ENCODE measurements at regions not wholly inside any gene's neighbourhood (a gene's known extent, or its start where the extent isn't known, plus 50 kb on each side); places are given as distances from the start of the nearest gene placed in this dataset.
"Not testable (repeated sequence)": the region's sequence is repeated elsewhere in the genome, so short reads cannot be mapped to it uniquely, and the experiment has no call there.

DNA sequence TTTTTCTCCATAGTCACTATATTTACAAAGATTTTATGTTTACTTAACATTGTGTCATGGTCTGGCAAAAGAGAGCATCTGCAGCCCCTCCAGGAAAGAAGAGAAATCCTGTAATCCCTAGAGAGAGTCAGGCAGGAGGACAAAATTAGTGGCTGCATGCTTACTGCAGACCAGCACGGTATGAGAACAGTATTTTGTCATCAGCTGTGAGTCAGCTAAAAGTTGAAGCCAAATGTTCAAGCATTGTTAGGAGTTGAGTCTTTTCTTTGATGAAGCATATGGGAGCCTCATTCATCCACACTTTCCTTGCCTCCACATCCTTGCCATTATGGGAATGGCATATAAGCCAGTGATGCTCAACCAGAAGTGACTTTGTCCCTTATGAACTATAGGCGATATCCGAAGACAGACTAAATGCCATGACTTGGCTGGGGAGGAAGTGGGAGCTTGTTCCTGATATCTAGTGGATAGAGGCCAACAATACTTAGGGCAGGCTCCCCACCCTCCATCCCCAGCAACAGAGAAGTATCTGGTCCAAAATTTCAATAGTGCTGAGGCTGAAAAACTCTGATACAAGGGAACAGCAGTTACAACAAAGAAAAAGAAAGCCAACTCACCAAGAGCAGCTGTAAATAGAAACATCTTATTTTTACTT, 112.0 kb upstream of the OR5AK2 start:
- peak; percentile 37 for DNase-seq (ENCODE audit: low spot score)

DNA sequence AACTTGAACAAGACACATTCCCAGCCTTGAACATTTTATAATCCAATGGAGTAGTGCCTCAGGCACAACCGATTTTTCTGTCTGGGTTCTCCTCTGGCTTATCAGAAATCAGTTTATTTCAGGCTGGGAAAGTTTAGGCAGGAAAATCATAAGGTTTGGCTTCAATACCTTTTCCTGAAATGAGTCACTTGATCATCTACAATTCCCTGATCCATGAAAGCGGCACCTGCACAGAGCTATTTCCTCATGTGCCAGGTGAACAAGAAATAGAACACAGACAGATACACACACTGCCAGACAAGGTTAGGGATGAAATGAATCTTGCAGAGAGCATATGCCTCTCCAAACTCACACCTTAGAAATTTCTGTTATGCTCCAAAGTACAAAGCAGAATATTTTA, 106.7 kb upstream of the OR9G4 start:
- DNase-seq (ENCODE audit: low spot score): no peak

DNA sequence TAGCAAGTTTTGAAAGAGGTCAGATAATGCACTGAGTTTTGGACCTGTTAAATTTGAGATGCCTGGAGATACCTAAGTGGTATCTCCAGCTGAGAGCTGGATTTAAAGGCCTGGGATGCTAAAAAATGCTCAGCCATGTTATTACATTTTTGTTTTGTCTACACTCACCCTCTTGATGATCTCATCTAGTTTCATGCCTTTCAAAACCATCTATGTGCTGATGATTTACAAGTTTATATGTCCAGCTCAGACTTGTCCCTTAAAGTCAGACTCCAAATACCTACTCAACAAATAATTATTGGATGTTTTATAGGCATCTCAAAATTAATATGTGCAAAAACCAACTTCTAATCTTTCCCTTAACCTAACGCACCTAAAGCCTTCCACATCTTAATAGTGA, 103.6 kb upstream of the OR9G4 start:
- no peak for DNase-seq (ENCODE audit: low spot score)

DNA sequence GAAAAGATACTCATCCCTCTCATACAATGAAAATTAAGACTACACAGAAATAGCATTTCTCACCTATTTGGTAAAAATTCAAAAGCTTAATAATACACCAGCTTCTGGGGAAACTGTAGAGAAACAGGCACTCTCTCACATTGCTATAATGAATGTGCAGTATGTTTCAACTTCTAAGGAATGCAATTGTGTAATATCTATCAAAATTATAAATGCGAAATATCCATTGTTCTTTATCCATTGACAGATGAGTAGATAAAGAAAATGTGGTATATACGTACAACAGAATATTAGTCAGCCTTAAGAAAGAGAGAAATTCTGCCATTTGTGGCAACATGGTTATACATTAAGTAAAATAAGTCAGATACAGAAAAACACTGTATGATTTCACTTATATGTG, 101.4 kb upstream of the OR9G4 start:
- DNase-seq (ENCODE audit: low spot score): no peak

DNA sequence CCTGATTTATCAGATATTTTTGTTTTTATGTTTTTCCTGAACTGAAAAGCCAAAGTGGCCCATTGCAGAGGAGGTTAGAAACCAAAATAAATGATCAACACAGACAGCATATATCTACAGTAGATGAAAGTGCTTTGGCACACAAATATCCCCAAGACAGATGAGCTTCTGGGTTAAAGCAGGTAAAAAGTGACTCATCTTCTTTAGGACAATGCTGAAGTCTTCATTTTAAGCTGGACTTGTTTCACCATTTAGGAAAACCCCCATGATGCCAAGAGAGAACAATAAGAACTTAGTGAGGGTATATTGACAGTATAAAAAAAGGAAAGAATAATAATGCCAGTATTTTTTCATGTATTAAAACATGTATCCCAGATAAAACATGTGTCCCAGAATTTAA, 100.8 kb upstream of the OR9G4 start:
- no peak for DNase-seq (ENCODE audit: low spot score)

DNA sequence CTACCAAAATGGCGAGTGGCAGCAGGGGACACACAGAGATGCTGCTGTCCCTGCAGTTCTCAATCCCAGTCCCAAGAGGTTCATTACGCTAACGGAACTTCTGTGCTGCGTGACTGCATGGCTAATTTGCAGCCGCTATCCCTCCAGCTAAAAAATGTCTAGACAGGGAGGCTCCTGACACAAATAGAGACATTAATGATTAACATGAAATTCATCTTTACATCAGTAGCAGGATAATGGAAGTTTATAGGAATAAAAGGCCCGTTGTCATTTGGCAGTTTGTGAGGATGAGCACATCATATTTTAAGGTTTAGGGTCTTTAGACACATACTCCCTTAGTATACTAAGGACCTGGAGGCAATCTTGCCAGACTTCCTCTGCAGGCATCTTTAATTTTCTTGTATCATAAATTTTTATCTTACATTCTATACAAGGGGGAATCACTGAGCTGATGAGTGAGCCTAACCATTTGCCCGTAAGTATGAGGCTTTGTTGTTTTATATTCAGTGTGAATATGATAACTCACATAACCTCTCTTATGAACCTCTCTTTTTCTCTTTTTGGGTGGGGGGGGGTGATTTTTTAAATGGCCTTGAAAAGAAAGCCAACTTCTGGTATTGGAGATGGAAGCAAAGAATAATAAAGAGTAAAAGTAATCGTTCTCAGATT, 99.8 kb upstream of the OR9G4 start:
- DNase-seq (ENCODE audit: low spot score): no peak

DNA sequence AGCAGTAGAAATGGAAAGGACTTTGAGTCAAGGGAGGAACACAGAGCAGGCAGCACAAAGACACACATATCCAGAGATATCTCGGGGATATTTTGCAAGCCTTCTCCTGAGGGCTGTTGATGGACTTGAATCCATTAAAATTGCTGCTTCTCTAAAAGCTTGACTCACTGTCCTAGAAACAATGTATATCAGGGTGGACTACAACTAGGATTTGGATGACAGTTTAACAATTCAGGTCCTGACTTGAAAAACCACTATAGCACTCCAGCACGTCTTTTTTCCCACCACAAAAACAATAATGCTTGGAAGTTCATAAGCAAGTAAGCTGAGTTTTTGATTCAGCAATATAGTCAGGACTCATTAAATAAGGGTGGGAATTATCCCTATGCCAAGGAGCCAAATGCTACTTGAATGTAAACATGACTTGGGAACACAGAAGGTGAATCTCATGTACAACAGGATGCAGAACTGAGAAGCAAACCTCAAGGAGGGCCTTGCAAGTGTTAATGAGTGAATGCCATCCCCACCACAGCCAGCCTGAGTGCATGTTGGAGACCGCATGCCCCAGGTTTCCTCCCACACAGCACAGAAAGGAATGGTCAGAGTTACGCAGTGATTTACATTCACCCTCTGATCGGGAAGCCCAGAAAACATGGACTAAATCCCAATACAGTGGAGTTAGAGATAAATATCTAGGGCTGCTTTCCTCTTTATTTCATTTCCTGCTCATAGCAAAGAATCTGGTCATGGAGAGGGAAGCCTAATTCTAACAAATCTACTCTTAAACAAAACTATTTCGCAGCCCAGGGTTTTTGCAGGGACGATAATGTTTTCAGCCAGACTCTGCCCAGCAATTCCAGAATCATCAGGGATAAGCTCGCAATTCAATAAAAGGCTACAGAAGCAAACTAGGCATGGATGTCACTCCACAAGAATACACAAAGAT, 98.4 kb upstream of the OR9G4 start:
- DNase-seq (ENCODE audit: low spot score): no peak

DNA sequence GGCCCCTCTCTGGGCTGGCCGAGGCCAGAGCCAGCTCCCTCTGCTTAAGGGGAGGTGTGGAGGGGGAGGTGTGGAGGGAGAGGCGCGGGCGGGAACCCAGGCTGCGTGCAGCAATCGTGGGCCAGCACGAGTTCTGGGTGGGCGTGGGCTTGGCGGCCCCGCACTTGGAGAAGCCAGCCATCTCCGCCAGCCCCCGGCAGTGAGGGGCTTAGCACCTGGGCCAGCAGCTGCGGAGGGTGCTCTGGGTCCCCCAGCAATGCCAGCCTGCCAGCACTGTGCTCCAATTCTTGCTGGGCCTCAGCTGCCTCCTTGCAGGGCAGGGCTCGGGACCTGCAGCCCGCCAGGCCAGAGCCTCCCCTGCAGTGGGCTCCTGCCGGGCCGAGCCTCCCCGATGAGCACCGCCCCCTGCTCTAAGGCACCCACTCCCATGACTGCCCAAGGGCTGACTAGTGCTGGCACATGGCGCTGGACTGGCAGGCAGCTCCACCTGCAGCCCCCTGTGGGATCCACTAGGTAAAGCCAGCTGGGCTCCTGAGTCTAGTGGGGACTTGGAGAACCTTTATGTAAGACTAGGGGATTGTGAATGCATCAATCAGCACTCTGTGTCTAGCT, 96.7 kb upstream of the OR9G4 start:
- no peak for DNase-seq (ENCODE audit: low spot score)

DNA sequence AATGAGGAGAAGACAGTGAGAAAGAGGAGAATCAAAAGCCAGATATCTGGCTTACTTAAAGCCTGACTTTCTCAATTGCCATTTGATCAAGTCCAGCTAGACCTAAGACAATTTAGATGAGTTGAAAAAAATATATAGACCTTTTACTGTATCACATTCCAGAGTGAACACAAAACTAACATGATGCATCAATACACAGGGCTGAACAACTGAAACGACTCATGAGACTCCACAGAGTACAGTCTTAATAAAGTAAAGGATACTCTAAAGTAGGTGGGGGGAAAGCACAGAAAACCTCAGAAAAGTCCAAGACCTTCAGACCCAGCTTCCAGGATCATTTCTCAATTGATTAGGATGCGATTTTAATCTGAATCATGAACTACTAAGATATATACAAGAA, 95.3 kb upstream of the OR9G4 start:
- no peak for DNase-seq (ENCODE audit: low spot score)

DNA sequence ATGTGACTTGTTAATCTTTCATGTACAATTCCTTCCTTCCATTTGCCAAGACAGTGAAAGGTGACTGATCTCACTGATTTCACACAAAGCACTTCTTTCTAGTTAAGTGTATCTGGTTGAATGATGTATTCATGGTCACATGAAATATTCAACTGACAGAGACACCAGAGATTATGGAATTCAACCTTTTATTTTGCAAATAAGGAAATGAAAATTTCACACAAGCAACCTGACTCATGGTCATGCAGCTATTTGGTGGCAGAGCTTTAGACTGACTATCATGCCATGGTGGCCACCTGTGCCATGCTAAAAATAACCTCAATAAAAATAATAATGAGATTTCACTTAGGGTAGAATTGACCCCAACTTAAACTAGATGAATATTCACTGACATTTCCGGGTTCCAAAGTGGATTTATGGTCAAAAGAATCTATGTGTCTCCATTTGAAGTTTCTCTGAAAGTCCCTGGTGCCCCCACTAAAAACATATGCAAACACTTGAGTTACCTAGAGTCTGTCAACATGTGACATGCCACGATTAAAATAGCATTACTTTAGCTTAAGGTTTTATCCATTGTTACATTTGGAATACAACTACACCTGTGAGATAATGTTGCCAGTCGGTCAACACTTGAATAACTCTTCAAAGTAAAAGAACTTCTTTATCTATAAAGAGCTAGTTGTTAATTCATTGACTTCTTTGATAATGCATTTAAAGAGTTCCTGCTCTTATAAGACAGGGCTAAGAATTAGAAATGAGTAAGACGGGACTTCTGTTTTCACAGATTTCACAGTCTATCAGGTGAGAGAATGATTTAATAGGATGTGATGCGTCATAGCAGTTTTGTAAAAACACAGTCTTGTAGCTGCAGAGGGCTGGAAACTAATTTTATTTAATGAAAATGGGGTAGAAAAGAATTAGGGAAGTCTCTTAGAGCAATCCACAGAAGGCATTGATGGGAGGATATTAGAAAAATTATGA, 94.6 kb upstream of the OR9G4 start:
- no peak for DNase-seq (ENCODE audit: low spot score)

DNA sequence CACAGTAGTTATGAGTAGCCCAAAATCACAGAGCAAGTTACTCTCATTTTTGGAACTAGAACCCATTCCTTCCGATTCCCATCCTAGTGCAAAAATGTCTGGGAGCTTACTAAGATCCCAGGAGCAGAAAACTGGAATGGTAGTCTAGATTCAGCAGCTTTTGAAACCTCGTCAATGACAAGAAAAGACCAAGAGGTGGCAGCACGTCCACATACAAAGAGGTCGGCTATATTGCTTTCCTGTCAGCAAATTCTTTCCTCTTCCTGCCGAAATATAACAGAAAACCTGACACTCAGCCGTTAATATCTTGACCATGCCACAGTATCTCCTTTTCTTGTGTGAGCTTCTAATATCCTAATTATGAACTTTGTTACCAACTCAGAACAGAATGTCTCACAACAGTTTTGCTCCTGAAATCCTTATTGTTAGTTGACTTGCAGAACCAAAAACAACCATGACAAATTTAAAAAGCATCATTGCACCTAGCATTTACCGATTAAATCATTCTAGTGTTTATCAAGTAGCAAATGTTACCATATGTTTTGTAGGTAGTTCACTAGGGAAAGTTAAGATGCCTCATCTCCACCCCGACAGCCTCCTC, 92.8 kb upstream of the OR9G4 start:
- peak; percentile 66 for DNase-seq (ENCODE audit: low spot score)

DNA sequence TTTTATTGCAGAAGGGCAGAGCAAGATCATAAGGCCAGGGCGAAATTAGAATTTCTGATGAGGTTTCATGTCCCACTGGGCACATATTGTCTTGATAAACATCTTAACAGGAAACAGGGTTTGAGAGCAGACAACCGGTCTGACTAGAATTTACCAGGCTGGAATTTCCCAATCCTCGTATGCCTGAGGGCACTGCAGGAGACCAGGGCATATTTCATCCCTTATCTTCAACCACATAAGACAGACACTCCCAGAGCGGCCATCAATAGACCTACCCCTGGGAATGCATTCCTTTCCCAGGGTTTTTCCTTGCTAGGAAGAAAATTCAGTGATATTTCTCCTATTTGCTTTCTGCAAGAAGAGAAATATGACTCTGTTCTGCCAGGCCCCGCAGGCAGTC, 78.9 kb upstream of the OR9G4 start:
- not testable (repeated sequence) for DNase-seq (ENCODE audit: low spot score)

DNA sequence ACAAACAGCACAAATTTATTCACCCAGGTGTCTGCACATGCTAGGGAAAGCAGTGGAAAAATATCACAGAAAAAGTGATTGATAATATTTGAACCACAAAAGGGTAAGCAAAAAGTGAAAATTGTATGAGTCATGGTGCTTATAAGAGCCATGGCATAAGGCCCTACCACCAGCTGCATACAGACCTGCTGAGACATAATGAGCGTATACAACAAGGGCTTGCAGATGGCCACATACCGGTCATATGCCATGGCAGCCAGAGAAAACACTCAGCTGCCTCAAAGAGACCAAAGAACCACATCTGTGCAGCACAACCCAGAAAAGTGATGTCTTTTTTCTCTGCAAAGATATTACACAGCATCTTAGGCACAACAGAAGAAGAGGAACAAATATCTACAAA, 71.4 kb upstream of the OR9G4 start:
- no peak for DNase-seq (ENCODE audit: low spot score)

DNA sequence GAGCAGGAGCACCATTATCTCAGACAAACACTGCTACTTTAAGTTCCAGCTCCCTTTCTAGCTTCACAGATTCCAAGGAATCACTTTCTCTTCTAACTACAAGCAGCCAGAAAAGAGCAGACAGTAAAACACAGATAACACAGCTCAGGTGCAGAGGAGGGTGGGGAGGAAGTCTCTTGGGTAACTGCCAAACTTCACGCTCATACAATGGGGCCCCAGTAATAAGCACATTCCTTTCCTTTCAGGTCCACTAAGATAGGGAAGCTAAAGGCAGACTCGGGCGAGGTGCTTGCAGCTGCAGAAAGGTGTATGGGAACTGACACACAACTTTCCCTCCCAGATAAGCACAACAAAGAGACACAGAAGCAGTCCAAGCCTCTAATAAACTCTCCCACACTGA, 69.2 kb upstream of the OR9G4 start:
- DNase-seq (ENCODE audit: low spot score): no peak

DNA sequence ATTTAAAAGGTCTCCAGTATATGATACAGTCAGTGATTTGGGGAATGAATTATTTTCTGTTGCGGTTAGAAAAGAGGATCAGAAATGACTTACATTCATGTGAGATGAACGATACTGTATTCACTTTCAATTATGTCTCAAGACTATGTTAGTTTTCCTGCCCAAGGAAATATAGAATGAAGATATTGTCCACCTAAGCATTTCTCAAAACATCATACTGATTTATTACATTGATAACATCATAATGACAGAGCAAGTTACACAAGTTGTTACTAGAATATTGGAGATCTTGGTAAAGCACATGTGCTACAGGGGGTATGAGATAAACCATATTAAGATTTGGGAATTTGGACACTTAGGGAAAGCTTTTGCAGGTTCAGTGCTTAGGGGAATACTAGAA, 67.8 kb upstream of the OR9G4 start:
- DNase-seq (ENCODE audit: low spot score): no peak

DNA sequence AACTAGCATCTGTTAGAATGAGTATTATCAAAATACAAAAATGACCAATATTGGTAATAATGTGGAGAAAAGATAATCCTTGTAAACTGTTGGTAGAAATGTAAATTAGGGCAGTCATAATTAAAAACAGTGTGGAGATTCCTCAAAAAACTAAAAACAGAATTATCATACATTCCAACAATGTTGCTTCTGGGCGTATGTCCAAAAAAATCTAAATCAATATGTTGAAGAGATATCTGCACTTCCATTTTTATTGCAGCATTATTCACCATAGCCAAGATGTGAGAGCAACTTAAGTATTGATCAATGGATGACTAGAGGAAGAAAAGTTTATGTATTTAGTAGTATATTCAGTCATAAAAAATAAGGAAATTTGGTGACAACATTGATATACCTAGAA, 59.8 kb upstream of the OR9G4 start:
- no peak for DNase-seq (ENCODE audit: low spot score)

DNA sequence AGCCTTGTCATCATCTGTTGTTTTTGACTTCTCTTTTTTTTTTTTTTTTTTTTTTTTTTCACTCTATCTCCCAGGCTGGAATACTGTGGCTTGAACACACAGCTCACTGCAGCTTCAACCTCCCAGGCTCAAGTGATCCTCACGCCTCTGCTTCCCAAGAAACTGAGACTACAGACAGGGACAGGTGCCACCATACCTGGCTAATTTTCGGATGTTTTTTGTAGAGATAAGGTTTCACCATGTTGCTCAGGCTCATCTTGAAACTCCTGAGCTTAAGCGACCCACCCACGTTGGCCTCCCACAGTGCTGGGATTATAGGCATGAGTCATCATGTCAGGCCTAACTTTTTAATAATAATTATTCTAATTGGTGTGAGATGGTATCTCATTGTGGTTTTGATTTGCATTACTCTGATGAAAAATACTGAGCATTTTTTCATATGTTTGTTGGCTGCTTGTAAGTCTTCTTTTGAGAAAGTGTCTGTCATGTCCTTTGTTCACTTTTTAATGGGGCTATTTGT, 51.3 kb upstream of the OR9G4 start:
- no peak for DNase-seq (ENCODE audit: low spot score)

All from AG20443 (cell line).